Suprapubic skin (tissue), 4 donors: ENCODE measurements at regions not wholly inside any gene's neighbourhood (a gene's known extent, or its start where the extent isn't known, plus 50 kb on each side); places are given as distances from the start of the nearest gene placed in this dataset.

Source experiments
- EP300 ChIP-seq: sonication (generic); formaldehyde crosslinking; IDR thresholded peaks from one replicate; pipeline ENCODE4 v1.6.1; 2017; ENCODE audit warnings: antibody characterized with exemption
- POLR2A ChIP-seq, 2 donors: fragments of 450-650 bp; IDR thresholded peaks; one replicate each; pipeline ENCODE4 v1.6.1; 2017; ENCODE audit warnings: antibody characterized with exemption in 2 of 2, mild to moderate bottlenecking in 2 of 2, moderate library complexity in 2 of 2
- POLR2AphosphoS5 ChIP-seq, 3 donors: sonication (generic); formaldehyde crosslinking; IDR thresholded peaks; one replicate each; pipeline ENCODE4 v1.6.1; 2017; ENCODE audit warnings: antibody characterized with exemption in 3 of 3
- TF ChIP-seq, protein P1 (sequence below), 2 donors: fragments of 200-600 bp in 1 of 2; fragments of 450-650 bp in 1 of 2; sonication (generic) in 1 of 2; IDR thresholded peaks; one replicate each; pipeline ENCODE4 v1.5.1; 2016 to 2019; ENCODE audit warnings: antibody characterized with exemption in 2 of 2, mild to moderate bottlenecking in 1 of 2, moderate library complexity in 1 of 2

DNA sequence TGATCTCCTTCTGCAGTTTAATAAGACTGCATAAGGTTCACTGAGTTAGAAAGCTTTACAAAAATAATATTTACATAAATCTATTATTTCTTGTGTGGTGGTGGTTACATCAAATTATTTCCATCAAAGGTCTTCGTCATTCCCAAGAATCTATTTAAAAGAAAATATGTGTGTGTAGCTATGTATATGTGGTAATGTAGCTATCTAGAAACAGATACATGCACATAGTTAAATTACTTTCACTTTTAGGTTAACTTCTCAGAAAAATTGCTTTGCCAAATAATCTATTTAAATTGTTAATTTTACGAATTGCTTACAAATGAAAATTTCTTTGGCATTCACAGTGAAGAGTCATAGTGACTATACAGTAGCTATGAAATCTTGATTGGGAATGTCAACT lies 633.2 kb downstream of the DMRTA1 start:
- TF ChIP-seq POLR2A (IDR thresholded peaks at IDR 0.05) (no peak), POLR2AphosphoS5 (IDR thresholded peaks at IDR 0.05) (no peak), EP300 (no peak)
- TF ChIP-seq, protein P1, sequence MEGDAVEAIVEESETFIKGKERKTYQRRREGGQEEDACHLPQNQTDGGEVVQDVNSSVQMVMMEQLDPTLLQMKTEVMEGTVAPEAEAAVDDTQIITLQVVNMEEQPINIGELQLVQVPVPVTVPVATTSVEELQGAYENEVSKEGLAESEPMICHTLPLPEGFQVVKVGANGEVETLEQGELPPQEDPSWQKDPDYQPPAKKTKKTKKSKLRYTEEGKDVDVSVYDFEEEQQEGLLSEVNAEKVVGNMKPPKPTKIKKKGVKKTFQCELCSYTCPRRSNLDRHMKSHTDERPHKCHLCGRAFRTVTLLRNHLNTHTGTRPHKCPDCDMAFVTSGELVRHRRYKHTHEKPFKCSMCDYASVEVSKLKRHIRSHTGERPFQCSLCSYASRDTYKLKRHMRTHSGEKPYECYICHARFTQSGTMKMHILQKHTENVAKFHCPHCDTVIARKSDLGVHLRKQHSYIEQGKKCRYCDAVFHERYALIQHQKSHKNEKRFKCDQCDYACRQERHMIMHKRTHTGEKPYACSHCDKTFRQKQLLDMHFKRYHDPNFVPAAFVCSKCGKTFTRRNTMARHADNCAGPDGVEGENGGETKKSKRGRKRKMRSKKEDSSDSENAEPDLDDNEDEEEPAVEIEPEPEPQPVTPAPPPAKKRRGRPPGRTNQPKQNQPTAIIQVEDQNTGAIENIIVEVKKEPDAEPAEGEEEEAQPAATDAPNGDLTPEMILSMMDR (IDR thresholded peaks at IDR 0.05): no peak
